WTC11 (cell line): ENCODE measurements at regions not wholly inside any gene's neighbourhood (a gene's known extent, or its start where the extent isn't known, plus 50 kb on each side); places are given as distances from the start of the nearest gene placed in this dataset.

Experiments used
- ATAC-seq: fragments of 200-7000 bp; cut with Tn5 transposase; 2 replicates; pipeline ENCODE4 v1.10.0; 2021; ENCODE audit warnings: mild to moderate bottlenecking, moderate library complexity
- CTCF ChIA-PET: fragments of 300-600 bp; sonication (Branson Sonifier 250); formaldehyde crosslinking; loops from one replicate; lab custom pipeline; 2021; ENCODE audit warnings: antibody characterized with exemption; lab: Charles Lee
- POLR2A ChIA-PET: fragments of 350-600 bp; sonication (Branson Sonifier 250); formaldehyde crosslinking; loops from one replicate; lab custom pipeline; 2021; ENCODE audit warnings: antibody characterized with exemption; lab: Charles Lee
- DNase-seq: peaks from one replicate; pipeline ENCODE4 v3.0.0; 2021; ENCODE audit warnings: low spot score
- H3K27ac Mint-ChIP-seq: 2 replicates; pipeline ENCODE4 v1.8.0; 2021; ENCODE audit warnings: mixed read lengths
- H3K27me3 Mint-ChIP-seq: 2 replicates; pipeline ENCODE4 v1.8.0; 2021; ENCODE audit warnings: low read depth, mild to moderate bottlenecking, moderate library complexity, mixed read lengths
- H3K36me3 Mint-ChIP-seq: 2 replicates; pipeline ENCODE4 v1.8.0; 2021; ENCODE audit warnings: mixed read lengths
- H3K4me1 Mint-ChIP-seq: 2 replicates; pipeline ENCODE4 v1.8.0; 2022; ENCODE audit warnings: mixed read lengths
- H3K4me3 Mint-ChIP-seq: 2 replicates; pipeline ENCODE4 v1.8.0; 2021; ENCODE audit warnings: mild to moderate bottlenecking, moderate library complexity, mixed read lengths
- H3K9me3 Mint-ChIP-seq: 2 replicates; pipeline ENCODE4 v1.8.0; 2021; ENCODE audit warnings: mixed read lengths
- ATF2 ChIP-seq: sonication (generic); formaldehyde crosslinking; IDR thresholded peaks from 2 replicates; pipeline ENCODE4 v1.8.1; 2022; ENCODE audit warnings: low read depth, missing genetic modification reagents, borderline replicate concordance
- ATF6 ChIP-seq: sonication (generic); formaldehyde crosslinking; IDR thresholded peaks from 2 replicates; pipeline ENCODE4 v1.8.1; 2023; ENCODE audit warnings: mild to moderate bottlenecking, missing genetic modification reagents
- CBFB ChIP-seq: sonication (generic); formaldehyde crosslinking; IDR thresholded peaks from 2 replicates; pipeline ENCODE4 v1.8.1; 2022; ENCODE audit warnings: mild to moderate bottlenecking, low read depth, missing genetic modification reagents
- CREB1 ChIP-seq: sonication (generic); formaldehyde crosslinking; IDR thresholded peaks from 2 replicates; pipeline ENCODE4 v1.8.0; 2023; ENCODE audit warnings: mild to moderate bottlenecking, missing genetic modification reagents
- ERG ChIP-seq: fragments of 250-450 bp; sonication (Bioruptor Pico); IDR thresholded peaks from 2 replicates; pipeline ENCODE4 v1.8.0; 2021; ENCODE audit warnings: mild to moderate bottlenecking
- ESRRA ChIP-seq: sonication (generic); formaldehyde crosslinking; IDR thresholded peaks from 2 replicates; pipeline ENCODE4 v1.8.1; 2022; ENCODE audit warnings: mild to moderate bottlenecking, missing genetic modification reagents, borderline replicate concordance
- FOXK1 ChIP-seq: sonication (generic); formaldehyde crosslinking; IDR thresholded peaks from 2 replicates; pipeline ENCODE4 v1.8.0; 2022; ENCODE audit warnings: mild to moderate bottlenecking, moderate library complexity, missing genetic modification reagents
- GABPB1 ChIP-seq: sonication (generic); formaldehyde crosslinking; IDR thresholded peaks from 2 replicates; pipeline ENCODE4 v1.8.1; 2023; ENCODE audit warnings: mild to moderate bottlenecking, missing genetic modification reagents
- HMGA2 ChIP-seq: fragments of 250-450 bp; sonication (Bioruptor Pico); IDR thresholded peaks from 2 replicates; pipeline ENCODE4 v1.4.0; 2021; ENCODE audit warnings: mild to moderate bottlenecking, moderate library complexity
- IRF1 ChIP-seq: sonication (generic); formaldehyde crosslinking; IDR thresholded peaks from 2 replicates; pipeline ENCODE4 v1.8.0; 2023; ENCODE audit warnings: missing genetic modification reagents
- JAZF1 ChIP-seq: fragments of 250-450 bp; sonication (Bioruptor Pico); IDR thresholded peaks from 2 replicates; pipeline ENCODE4 v1.9.0; 2021; ENCODE audit warnings: moderate library complexity, mild to moderate bottlenecking, inconsistent platforms
- MAX ChIP-seq: sonication (generic); formaldehyde crosslinking; IDR thresholded peaks from 2 replicates; pipeline ENCODE4 v1.8.0; 2022; ENCODE audit warnings: mild to moderate bottlenecking, missing genetic modification reagents
- MLX ChIP-seq: sonication (generic); formaldehyde crosslinking; IDR thresholded peaks from 2 replicates; pipeline ENCODE4 v1.8.1; 2023; ENCODE audit warnings: mild to moderate bottlenecking, missing genetic modification reagents, moderate library complexity
- MYBL2 ChIP-seq: sonication (generic); formaldehyde crosslinking; IDR thresholded peaks from 2 replicates; pipeline ENCODE4 v1.8.1; 2023; ENCODE audit warnings: mild to moderate bottlenecking, moderate library complexity, missing genetic modification reagents
- NR1H2 ChIP-seq: sonication (generic); formaldehyde crosslinking; IDR thresholded peaks from 2 replicates; pipeline ENCODE4 v1.9.0; 2021; ENCODE audit warnings: mild to moderate bottlenecking, moderate library complexity, missing genetic modification reagents
- SMAD4 ChIP-seq: sonication (generic); formaldehyde crosslinking; IDR thresholded peaks from 2 replicates; pipeline ENCODE4 v1.8.0; 2022; ENCODE audit warnings: mild to moderate bottlenecking, missing genetic modification reagents
- TCF7 ChIP-seq: sonication (generic); formaldehyde crosslinking; IDR thresholded peaks from 2 replicates; pipeline ENCODE4 v1.8.0; 2022; ENCODE audit warnings: mild to moderate bottlenecking, low read depth, missing genetic modification reagents, moderate library complexity
- TP53 ChIP-seq: sonication (generic); formaldehyde crosslinking; IDR thresholded peaks from 2 replicates; pipeline ENCODE4 v1.8.1; 2023; ENCODE audit warnings: mild to moderate bottlenecking, missing genetic modification reagents
- ZBTB21 ChIP-seq: sonication (generic); formaldehyde crosslinking; IDR thresholded peaks from 2 replicates; pipeline ENCODE4 v1.8.1; 2023; ENCODE audit warnings: mild to moderate bottlenecking, missing genetic modification reagents, borderline replicate concordance
- ZNF281 ChIP-seq: sonication (generic); formaldehyde crosslinking; IDR thresholded peaks from 2 replicates; pipeline ENCODE4 v1.8.0; 2023; ENCODE audit warnings: mild to moderate bottlenecking, missing genetic modification reagents
- ZNF396 ChIP-seq: fragments of 250-450 bp; sonication (Bioruptor Pico); IDR thresholded peaks from 2 replicates; pipeline ENCODE4 v1.8.0; 2021; ENCODE audit warnings: mild to moderate bottlenecking, moderate library complexity, borderline replicate concordance
- ZNF416 ChIP-seq: fragments of 250-450 bp; sonication (Bioruptor Pico); IDR thresholded peaks from 2 replicates; pipeline ENCODE4 v1.9.0; 2021; ENCODE audit warnings: mild to moderate bottlenecking, inconsistent platforms
- ZNF423 ChIP-seq: fragments of 250-450 bp; sonication (Bioruptor Pico); IDR thresholded peaks from 2 replicates; pipeline ENCODE4 v2.1.2; 2022; ENCODE audit warnings: mild to moderate bottlenecking, moderate library complexity

- TF ChIP-seq ATF2 (CRISPR knock-in tag): no peak
- TF ChIP-seq ERG (CRISPR knock-in tag): no peak
Measured at GRCh38 chr1:177591155-177591554, 378.7 kb downstream of the SEC16B start (continued).

- no peaks in the 10 kb centered on the region for H3K36me3 Mint-ChIP-seq
- ATAC-seq (no peak), DNase-seq (no peak)
- CTCF ChIA-PET: interaction anchor here (0.6 kb wide), 1 partner anchor 14 kb away, joined by 7 read pairs; no protein-coding TSS in a partner anchor
- POLR2A ChIA-PET: no interaction called here
- H3K9me3 Mint-ChIP-seq: no peaks in the 10 kb centered on the region
- no peak overlapping the region for H3K4me3 Mint-ChIP-seq
- no peak for TF ChIP-seq ZNF423 (CRISPR knock-in tag)
- TF ChIP-seq ATF6 (CRISPR knock-in tag): no peak
- no peak for TF ChIP-seq MYBL2 (CRISPR knock-in tag)
- no peak for TF ChIP-seq MAX (CRISPR knock-in tag)
- no peak for TF ChIP-seq CREB1
- no peak for TF ChIP-seq TCF7
- TF ChIP-seq ZNF281: no peak
- H3K27me3 Mint-ChIP-seq: no peaks in the 10 kb centered on the region
- H3K27ac Mint-ChIP-seq: no peak overlapping the region
- H3K4me1 Mint-ChIP-seq: no peaks in the 10 kb centered on the region
Measured at GRCh38 chr1:177589166-177589565, 380.7 kb downstream of the SEC16B start.

- Mint-ChIP-seq H3K9me3 (no peaks in the 10 kb centered on the region), H3K4me1 (no peaks in the 10 kb centered on the region), H3K27ac (no peak overlapping the region), H3K27me3 (no peaks in the 10 kb centered on the region), H3K36me3 (no peaks in the 10 kb centered on the region), H3K4me3 (no peak overlapping the region)
- no peak for TF ChIP-seq MYBL2 (CRISPR knock-in tag)
- no peak for TF ChIP-seq ZNF396 (CRISPR knock-in tag)
- TF ChIP-seq NR1H2 (CRISPR knock-in tag): no peak
- no peak for TF ChIP-seq CBFB (CRISPR knock-in tag)
- no peak for TF ChIP-seq IRF1
- TF ChIP-seq SMAD4: no peak
- no peak for TF ChIP-seq ZBTB21 (CRISPR knock-in tag)
- TF ChIP-seq ATF6 (CRISPR knock-in tag): no peak
- no peak for TF ChIP-seq GABPB1 (CRISPR knock-in tag)
- no peak for TF ChIP-seq ZNF423 (CRISPR knock-in tag)
- TF ChIP-seq ESRRA (CRISPR knock-in tag): no peak
- TF ChIP-seq HMGA2 (CRISPR knock-in tag): no peak
- TF ChIP-seq FOXK1 (CRISPR knock-in tag): no peak
- no peak for TF ChIP-seq ZNF416 (CRISPR knock-in tag)
- TF ChIP-seq CREB1: no peak
- no peak for TF ChIP-seq MLX
- TF ChIP-seq TP53: no peak
- TF ChIP-seq JAZF1: no peak
- ChIA-PET POLR2A (no interaction called here), CTCF (no interaction called here)
- ATAC-seq (no peak), DNase-seq (no peak)
Measured at GRCh38 chr1:177586429-177586828, 383.4 kb downstream of the SEC16B start.
